Esophagus muscularis mucosa (tissue), 3 donors: ENCODE measurements at regions not wholly inside any gene's neighbourhood (a gene's known extent, or its start where the extent isn't known, plus 50 kb on each side); places are given as distances from the start of the nearest gene placed in this dataset.

Source experiments
- CTCF ChIP-seq, 3 experiments: fragments of 200-600 bp in 2 of 3; fragments of 450-650 bp in 1 of 3; sonication (generic) in 2 of 3; IDR thresholded peaks; one replicate each; pipeline ENCODE4 v1.5.1; 2017 to 2019; ENCODE audit warnings: antibody characterized with exemption in 3 of 3, mild to moderate bottlenecking in 2 of 3, moderate library complexity in 1 of 3
- POLR2A ChIP-seq: fragments of 450-650 bp; IDR thresholded peaks from one replicate; pipeline ENCODE4 v1.6.1; 2017; ENCODE audit warnings: antibody characterized with exemption, moderate library complexity, mild to moderate bottlenecking, low read depth

GRCh38 chr12:46669720-46670119 is 156.1 kb downstream of the SLC38A4 start:
- no peak for TF ChIP-seq CTCF (IDR thresholded peaks at IDR 0.05)
- no peak for TF ChIP-seq POLR2A
